ENCODE measurements at regions not wholly inside any gene's neighbourhood (a gene's known extent, or its start where the extent isn't known, plus 50 kb on each side); places are given as distances from the start of the nearest gene placed in this dataset.
"Not testable (repeated sequence)": the region's sequence is repeated elsewhere in the genome, so short reads cannot be mapped to it uniquely, and the experiment has no call there.

DNA sequence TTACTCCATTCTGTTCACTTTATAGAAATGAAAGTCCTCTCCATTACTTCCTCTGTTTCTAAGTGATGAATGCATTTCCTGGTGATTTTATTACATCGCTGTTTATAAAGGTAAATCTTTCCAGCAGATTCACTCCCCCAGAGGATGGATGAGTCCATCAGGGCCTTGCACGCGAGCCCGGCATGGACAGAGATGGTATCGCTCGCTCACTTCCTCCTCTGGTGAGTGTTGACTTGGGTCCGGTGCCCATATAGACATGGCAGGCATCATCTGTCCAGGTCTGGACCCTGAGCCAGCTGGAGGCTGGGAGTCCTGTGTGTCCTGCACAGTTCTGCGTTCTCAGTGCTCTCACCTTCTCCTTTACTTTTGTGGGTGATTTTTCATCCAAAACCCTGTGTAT, 733.6 kb upstream of the SALL3 start:
- Histone ChIP-seq H3K9me3 (ENCODE audit: control insufficient read depth in 1 of 2, low read length in 2 of 2) (peaks cover 0 to 5% of the 10 kb centered on the region in 2 donors), H3K4me3 (ENCODE audit: low read depth in 1 of 2, low read length in 2 of 2) (no peak overlapping the region), H3K4me1 (ENCODE audit: control insufficient read depth in 1 of 2, insufficient read depth in 2 of 2, low read length in 2 of 2) (no peaks in the 10 kb centered on the region), H3K9ac (ENCODE audit: low read depth in 1 of 2, low read length in 2 of 2) (no peak overlapping the region), H3K27me3 (ENCODE audit: control insufficient read depth in 1 of 2, insufficient read depth in 2 of 2, low read length in 2 of 2) (no peaks in the 10 kb centered on the region), H3K27ac (ENCODE audit: low read depth, low read length) (no peak overlapping the region), H3K36me3 (ENCODE audit: control insufficient read depth in 1 of 2, insufficient read depth in 2 of 2, low read length in 2 of 2) (no peaks in the 10 kb centered on the region)

DNA sequence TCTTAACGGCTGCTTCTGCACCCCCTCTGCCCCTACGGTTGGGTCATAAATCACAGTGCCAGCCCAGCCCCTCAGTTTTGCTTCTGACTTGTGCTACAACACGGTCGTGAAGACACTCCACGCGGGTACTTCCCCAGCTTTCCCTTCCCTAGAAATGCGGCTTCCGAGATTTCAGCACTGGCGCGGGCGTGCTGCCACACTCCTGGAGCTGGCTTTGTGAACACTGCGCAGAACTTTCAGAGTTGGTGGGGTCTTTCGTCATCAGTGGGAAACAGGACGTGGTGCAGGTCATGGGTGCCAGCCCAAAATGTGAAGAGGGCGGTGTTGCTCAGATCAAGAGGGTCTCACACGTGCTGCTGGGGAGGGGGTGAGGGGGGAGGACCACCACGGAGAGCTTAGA, 733.0 kb upstream of the SALL3 start:
- peaks cover 0 to 5% of the 10 kb centered on the region in 2 donors for H3K9me3 ChIP-seq (ENCODE audit: control insufficient read depth in 1 of 2, low read length in 2 of 2)
- no peaks in the 10 kb centered on the region for H3K36me3 ChIP-seq (ENCODE audit: control insufficient read depth in 1 of 2, insufficient read depth in 2 of 2, low read length in 2 of 2)
- H3K9ac ChIP-seq (ENCODE audit: low read depth in 1 of 2, low read length in 2 of 2), result no peak overlapping the region
- no peaks in the 10 kb centered on the region for H3K4me1 ChIP-seq (ENCODE audit: control insufficient read depth in 1 of 2, insufficient read depth in 2 of 2, low read length in 2 of 2)
- H3K27ac ChIP-seq (ENCODE audit: low read depth, low read length), result no peak overlapping the region
- H3K27me3 ChIP-seq (ENCODE audit: control insufficient read depth in 1 of 2, insufficient read depth in 2 of 2, low read length in 2 of 2), result no peaks in the 10 kb centered on the region
- H3K4me3 ChIP-seq (ENCODE audit: low read depth in 1 of 2, low read length in 2 of 2), result no peak overlapping the region

GRCh38 chr18:78247615-78248289, 731.9 kb upstream of the SALL3 start:
- Histone ChIP-seq H3K4me1 (ENCODE audit: control insufficient read depth in 1 of 2, insufficient read depth in 2 of 2, low read length in 2 of 2) (no peaks in the 10 kb centered on the region), H3K4me3 (ENCODE audit: low read depth in 1 of 2, low read length in 2 of 2) (no peak overlapping the region), H3K9ac (ENCODE audit: low read depth in 1 of 2, low read length in 2 of 2) (no peak overlapping the region), H3K27me3 (ENCODE audit: control insufficient read depth in 1 of 2, insufficient read depth in 2 of 2, low read length in 2 of 2) (no peaks in the 10 kb centered on the region), H3K36me3 (ENCODE audit: control insufficient read depth in 1 of 2, insufficient read depth in 2 of 2, low read length in 2 of 2) (no peaks in the 10 kb centered on the region), H3K27ac (ENCODE audit: low read depth, low read length) (no peak overlapping the region), H3K9me3 (ENCODE audit: control insufficient read depth in 1 of 2, low read length in 2 of 2) (peaks cover 0 to 5% of the 10 kb centered on the region in 2 donors)

DNA sequence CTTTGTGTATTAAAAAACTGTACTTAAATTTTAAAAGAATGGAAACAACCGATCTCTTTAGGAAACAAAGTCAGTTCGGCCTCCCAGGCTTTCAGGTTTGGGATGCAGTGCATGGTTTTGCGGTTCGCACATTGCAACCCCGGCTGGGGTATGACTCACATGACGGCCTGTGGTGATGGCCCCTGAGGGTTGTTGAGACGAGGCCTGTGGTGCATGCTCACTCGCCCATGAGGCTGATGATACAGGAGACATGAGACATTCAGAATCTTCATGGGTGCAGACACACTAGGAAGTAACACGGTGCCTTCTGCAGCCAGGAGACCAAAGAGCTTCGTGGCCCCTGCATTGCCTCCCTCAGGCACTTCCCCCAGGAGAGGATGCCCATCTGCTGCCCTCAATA, 724.6 kb upstream of the SALL3 start:
- no peak overlapping the region for H3K27ac ChIP-seq (ENCODE audit: low read depth, low read length)
- peaks cover 0 to 3% of the 10 kb centered on the region in 2 donors for H3K9me3 ChIP-seq (ENCODE audit: control insufficient read depth in 1 of 2, low read length in 2 of 2)
- no peak overlapping the region for H3K4me3 ChIP-seq (ENCODE audit: low read depth in 1 of 2, low read length in 2 of 2)
- H3K4me1 ChIP-seq (ENCODE audit: control insufficient read depth in 1 of 2, insufficient read depth in 2 of 2, low read length in 2 of 2), result no peaks in the 10 kb centered on the region
- H3K9ac ChIP-seq (ENCODE audit: low read depth in 1 of 2, low read length in 2 of 2), result no peak overlapping the region
- no peaks in the 10 kb centered on the region for H3K36me3 ChIP-seq (ENCODE audit: control insufficient read depth in 1 of 2, insufficient read depth in 2 of 2, low read length in 2 of 2)
- H3K27me3 ChIP-seq (ENCODE audit: control insufficient read depth in 1 of 2, insufficient read depth in 2 of 2, low read length in 2 of 2), result no peaks in the 10 kb centered on the region

- H3K4me1 ChIP-seq (ENCODE audit: control insufficient read depth in 1 of 2, insufficient read depth in 2 of 2, low read length in 2 of 2), result no peaks in the 10 kb centered on the region
- no peak overlapping the region for H3K27ac ChIP-seq (ENCODE audit: low read depth, low read length)
- H3K27me3 ChIP-seq (ENCODE audit: control insufficient read depth in 1 of 2, insufficient read depth in 2 of 2, low read length in 2 of 2), result no peaks in the 10 kb centered on the region
- H3K9ac ChIP-seq (ENCODE audit: low read depth in 1 of 2, low read length in 2 of 2), result no peak overlapping the region
- peaks cover 0 to 3% of the 10 kb centered on the region in 2 donors for H3K9me3 ChIP-seq (ENCODE audit: control insufficient read depth in 1 of 2, low read length in 2 of 2)
- no peak overlapping the region for H3K4me3 ChIP-seq (ENCODE audit: low read depth in 1 of 2, low read length in 2 of 2)
- no peaks in the 10 kb centered on the region for H3K36me3 ChIP-seq (ENCODE audit: control insufficient read depth in 1 of 2, insufficient read depth in 2 of 2, low read length in 2 of 2)
These were observed 711.2 kb upstream of the SALL3 start for GRCh38 chr18:78268226-78268988.

GRCh38 chr18:78271790-78272189, 707.8 kb upstream of the SALL3 start:
- Histone ChIP-seq H3K4me1 (ENCODE audit: control insufficient read depth in 1 of 2, insufficient read depth in 2 of 2, low read length in 2 of 2) (no peaks in the 10 kb centered on the region), H3K27me3 (ENCODE audit: control insufficient read depth in 1 of 2, insufficient read depth in 2 of 2, low read length in 2 of 2) (no peaks in the 10 kb centered on the region), H3K9ac (ENCODE audit: low read depth in 1 of 2, low read length in 2 of 2) (no peak overlapping the region), H3K27ac (ENCODE audit: low read depth, low read length) (no peak overlapping the region), H3K9me3 (ENCODE audit: control insufficient read depth in 1 of 2, low read length in 2 of 2) (peaks cover 1 to 9% of the 10 kb centered on the region in 2 donors), H3K36me3 (ENCODE audit: control insufficient read depth in 1 of 2, insufficient read depth in 2 of 2, low read length in 2 of 2) (no peaks in the 10 kb centered on the region), H3K4me3 (ENCODE audit: low read depth in 1 of 2, low read length in 2 of 2) (no peak overlapping the region)

- H3K4me3 ChIP-seq (ENCODE audit: low read depth in 1 of 2, low read length in 2 of 2), result no peak overlapping the region
- H3K9ac ChIP-seq (ENCODE audit: low read depth in 1 of 2, low read length in 2 of 2), result no peak overlapping the region
- H3K9me3 ChIP-seq (ENCODE audit: control insufficient read depth in 1 of 2, low read length in 2 of 2), result peaks cover 5 to 9% of the 10 kb centered on the region in 2 donors
- no peaks in the 10 kb centered on the region for H3K27me3 ChIP-seq (ENCODE audit: control insufficient read depth in 1 of 2, insufficient read depth in 2 of 2, low read length in 2 of 2)
- no peaks in the 10 kb centered on the region for H3K4me1 ChIP-seq (ENCODE audit: control insufficient read depth in 1 of 2, insufficient read depth in 2 of 2, low read length in 2 of 2)
- H3K27ac ChIP-seq (ENCODE audit: low read depth, low read length), result no peak overlapping the region
- no peaks in the 10 kb centered on the region for H3K36me3 ChIP-seq (ENCODE audit: control insufficient read depth in 1 of 2, insufficient read depth in 2 of 2, low read length in 2 of 2)
These were observed 705.7 kb upstream of the SALL3 start for GRCh38 chr18:78273876-78274275.

- H3K9me3 ChIP-seq (ENCODE audit: control insufficient read depth in 1 of 2, low read length in 2 of 2); H3K4me3 ChIP-seq (ENCODE audit: low read depth in 1 of 2, low read length in 2 of 2); H3K27me3 ChIP-seq (ENCODE audit: control insufficient read depth in 1 of 2, insufficient read depth in 2 of 2, low read length in 2 of 2); H3K27ac ChIP-seq (ENCODE audit: low read depth, low read length); H3K9ac ChIP-seq (ENCODE audit: low read depth in 1 of 2, low read length in 2 of 2); H3K36me3 ChIP-seq (ENCODE audit: control insufficient read depth in 1 of 2, insufficient read depth in 2 of 2, low read length in 2 of 2); H3K4me1 ChIP-seq (ENCODE audit: control insufficient read depth in 1 of 2, insufficient read depth in 2 of 2, low read length in 2 of 2): not testable (repeated sequence)
These were observed 696.2 kb upstream of the SALL3 start for GRCh38 chr18:78283425-78283824.

DNA sequence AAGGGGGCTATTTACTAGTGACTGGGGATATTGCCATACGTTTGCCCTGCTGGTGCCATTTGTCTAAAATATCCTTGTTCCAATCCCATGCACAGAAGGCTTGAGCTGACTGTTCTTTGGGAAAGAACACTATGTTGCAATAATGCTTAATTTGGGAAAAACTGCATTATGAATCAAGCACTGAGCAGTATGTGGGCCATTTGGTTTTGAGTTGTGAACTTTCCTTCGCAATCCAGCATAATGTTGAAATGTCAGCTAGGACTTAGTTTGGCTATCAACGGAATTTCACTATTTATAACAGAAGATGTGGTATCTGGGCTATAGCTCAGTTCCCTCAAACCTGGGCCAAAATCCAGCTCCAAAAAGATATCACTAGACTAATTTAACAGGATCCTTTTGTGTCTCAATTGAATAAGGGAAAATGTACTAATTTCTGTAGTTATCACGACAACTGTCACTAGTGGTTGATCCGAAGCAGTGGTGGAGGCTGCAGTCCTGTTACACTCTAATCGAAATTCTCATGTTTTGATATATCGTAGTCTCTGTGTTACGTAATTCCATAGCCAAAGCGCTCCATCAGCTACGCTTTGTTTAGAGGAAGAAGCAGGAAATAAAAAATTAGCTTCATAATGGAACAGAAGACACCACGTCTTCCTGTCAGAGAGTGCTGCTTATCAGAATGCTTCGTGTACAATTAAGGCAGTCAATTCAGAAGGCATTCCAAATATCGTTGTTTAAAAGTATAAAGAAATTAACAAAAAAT, 686.8 kb upstream of the SALL3 start:
- no peak overlapping the region for H3K9ac ChIP-seq (ENCODE audit: low read depth in 1 of 2, low read length in 2 of 2)
- no peak overlapping the region for H3K27ac ChIP-seq (ENCODE audit: low read depth, low read length)
- H3K36me3 ChIP-seq (ENCODE audit: control insufficient read depth in 1 of 2, insufficient read depth in 2 of 2, low read length in 2 of 2), result no peaks in the 10 kb centered on the region
- no peaks in the 10 kb centered on the region for H3K4me1 ChIP-seq (ENCODE audit: control insufficient read depth in 1 of 2, insufficient read depth in 2 of 2, low read length in 2 of 2)
- peak overlapping the region in 1 of 2 donors; percentile 36 for H3K4me3 ChIP-seq (ENCODE audit: low read depth in 1 of 2, low read length in 2 of 2)
- peaks cover 0 to 13% of the 10 kb centered on the region in 2 donors for H3K9me3 ChIP-seq (ENCODE audit: control insufficient read depth in 1 of 2, low read length in 2 of 2)
- no peaks in the 10 kb centered on the region for H3K27me3 ChIP-seq (ENCODE audit: control insufficient read depth in 1 of 2, insufficient read depth in 2 of 2, low read length in 2 of 2)

GRCh38 chr18:78293540-78293939, 686.1 kb upstream of the SALL3 start:
- peak overlapping the region in 1 of 2 donors; percentile 36 for H3K4me3 ChIP-seq (ENCODE audit: low read depth in 1 of 2, low read length in 2 of 2)
- H3K27me3 ChIP-seq (ENCODE audit: control insufficient read depth in 1 of 2, insufficient read depth in 2 of 2, low read length in 2 of 2), result no peaks in the 10 kb centered on the region
- no peak overlapping the region for H3K27ac ChIP-seq (ENCODE audit: low read depth, low read length)
- no peak overlapping the region for H3K9ac ChIP-seq (ENCODE audit: low read depth in 1 of 2, low read length in 2 of 2)
- H3K9me3 ChIP-seq (ENCODE audit: control insufficient read depth in 1 of 2, low read length in 2 of 2), result peaks cover 0 to 13% of the 10 kb centered on the region in 2 donors
- no peaks in the 10 kb centered on the region for H3K4me1 ChIP-seq (ENCODE audit: control insufficient read depth in 1 of 2, insufficient read depth in 2 of 2, low read length in 2 of 2)
- no peaks in the 10 kb centered on the region for H3K36me3 ChIP-seq (ENCODE audit: control insufficient read depth in 1 of 2, insufficient read depth in 2 of 2, low read length in 2 of 2)

All from duodenal mucosa (tissue), 2 donors.